Activated CD8-positive, alpha-beta T cell treated with anti-CD3 and anti-CD28 coated beads, Interleukin-2, amount 10 ng/mL, durations not matched to agents 7 days and 5 days (primary cell): ENCODE measurements at regions not wholly inside any gene's neighbourhood (a gene's known extent, or its start where the extent isn't known, plus 50 kb on each side); places are given as distances from the start of the nearest gene placed in this dataset.

ENCODE experiments used
- ATAC-seq: fragments of 150-1000 bp; cut with Tn5 transposase; one replicate; pipeline ENCODE4 v1.10.0; 2021; ENCODE audit warnings: moderate library complexity
- CTCF ChIA-PET: fragments of 350-600 bp; sonication (Branson Sonifier 250); formaldehyde crosslinking; loops from one replicate; lab custom pipeline; 2021; ENCODE audit warnings: antibody characterized with exemption; lab: Charles Lee
- POLR2A ChIA-PET: fragments of 350-600 bp; sonication (Branson Sonifier 250); formaldehyde crosslinking; loops from one replicate; lab custom pipeline; 2021; ENCODE audit warnings: antibody characterized with exemption; lab: Charles Lee
- DNase-seq: peaks from one replicate; pipeline ENCODE4 v3.0.0-alpha.2; 2020
- H3K27ac Mint-ChIP-seq: one replicate; pipeline ENCODE4 v1.8.0; 2021; ENCODE audit warnings: mild to moderate bottlenecking, mixed read lengths
- H3K27me3 Mint-ChIP-seq: one replicate; pipeline ENCODE4 v1.8.0; 2021; ENCODE audit warnings: low read depth, mixed read lengths
- H3K36me3 Mint-ChIP-seq: one replicate; pipeline ENCODE4 v1.8.0; 2021; ENCODE audit warnings: low read depth, mixed read lengths
- H3K4me1 Mint-ChIP-seq: one replicate; pipeline ENCODE4 v1.8.0; 2021; ENCODE audit warnings: low read depth, mixed read lengths
- H3K4me3 Mint-ChIP-seq: one replicate; pipeline ENCODE4 v1.8.0; 2021; ENCODE audit warnings: mild to moderate bottlenecking, mixed read lengths
- H3K9me3 Mint-ChIP-seq: one replicate; pipeline ENCODE4 v1.8.0; 2022; ENCODE audit warnings: mixed read lengths; ENCODE audit not compliant: insufficient read depth

DNA sequence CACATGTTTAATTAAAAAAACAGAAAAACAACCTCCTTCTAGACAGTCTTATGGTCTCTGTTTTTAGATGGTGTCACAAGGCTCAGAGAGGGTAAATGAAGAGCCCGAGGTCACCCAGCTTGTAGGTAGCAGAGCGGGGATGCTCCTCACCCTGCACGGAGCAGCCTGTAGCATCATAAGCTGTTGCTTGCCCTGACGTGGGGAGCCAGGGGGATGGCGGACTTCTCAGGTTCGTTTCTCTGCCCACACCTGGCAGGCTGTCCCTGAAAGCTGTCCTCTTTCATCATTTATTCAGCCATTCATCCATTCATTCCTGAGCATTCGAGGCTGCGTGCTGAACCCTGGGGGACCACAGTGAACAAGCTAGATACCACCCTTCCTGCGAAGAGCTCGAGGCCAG, 75.7 kb upstream of the KSR1 start:
- ATAC-seq (no peak), DNase-seq (no peak)
- CTCF ChIA-PET = interaction anchor here (0.7 to 6.0 kb wide), 16 partner anchors 11 to 221 kb away, joined by 3 to 69 read pairs (median 4); no protein-coding TSS in a partner anchor
- no peaks in the 10 kb centered on the region for H3K9me3 Mint-ChIP-seq
- H3K4me3 Mint-ChIP-seq = no peak overlapping the region
- H3K27me3 Mint-ChIP-seq = peaks cover 25% of the 10 kb centered on the region
- peaks cover 6% of the 10 kb centered on the region for H3K4me1 Mint-ChIP-seq
- no peak overlapping the region for H3K27ac Mint-ChIP-seq
- POLR2A ChIA-PET = no interaction called here
- no peaks in the 10 kb centered on the region for H3K36me3 Mint-ChIP-seq

DNA sequence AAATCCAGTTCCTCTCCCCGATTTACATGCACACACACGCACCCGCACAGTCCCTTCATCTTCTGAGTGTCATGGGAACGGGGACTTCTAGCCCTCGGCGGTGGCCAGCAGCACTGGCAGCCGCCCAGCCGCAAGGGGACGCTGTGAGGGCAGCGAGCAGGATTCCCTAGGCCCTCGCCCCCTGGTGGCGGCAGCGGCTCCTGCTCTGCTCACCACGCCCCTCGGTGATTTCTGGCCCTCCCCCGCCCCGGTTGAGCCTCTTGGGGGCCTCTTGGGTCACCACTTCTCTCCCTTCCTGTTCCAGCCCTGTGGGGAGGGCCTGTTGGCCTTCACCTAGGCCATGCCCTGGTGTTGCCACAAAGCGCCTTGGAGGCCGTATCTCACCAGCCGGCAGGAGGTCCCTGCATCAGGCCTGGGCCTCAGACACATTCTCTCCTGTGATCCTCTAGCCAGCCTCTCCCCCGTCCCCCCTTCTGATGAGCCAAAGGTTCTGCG, 75.2 kb upstream of the KSR1 start:
- CTCF ChIA-PET = interaction anchor here (0.7 to 6.0 kb wide), 19 partner anchors 11 to 273 kb away, joined by 3 to 69 read pairs (median 4); no protein-coding TSS in a partner anchor
- H3K9me3 Mint-ChIP-seq = no peaks in the 10 kb centered on the region
- H3K4me3 Mint-ChIP-seq = no peak overlapping the region
- DNase-seq (peak; percentile 83), ATAC-seq (peak; percentile 91)
- H3K36me3 Mint-ChIP-seq = no peaks in the 10 kb centered on the region
- H3K27ac Mint-ChIP-seq = no peak overlapping the region
- peaks cover 7% of the 10 kb centered on the region for H3K4me1 Mint-ChIP-seq
- POLR2A ChIA-PET = no interaction called here
- H3K27me3 Mint-ChIP-seq = peaks cover 22% of the 10 kb centered on the region

DNA sequence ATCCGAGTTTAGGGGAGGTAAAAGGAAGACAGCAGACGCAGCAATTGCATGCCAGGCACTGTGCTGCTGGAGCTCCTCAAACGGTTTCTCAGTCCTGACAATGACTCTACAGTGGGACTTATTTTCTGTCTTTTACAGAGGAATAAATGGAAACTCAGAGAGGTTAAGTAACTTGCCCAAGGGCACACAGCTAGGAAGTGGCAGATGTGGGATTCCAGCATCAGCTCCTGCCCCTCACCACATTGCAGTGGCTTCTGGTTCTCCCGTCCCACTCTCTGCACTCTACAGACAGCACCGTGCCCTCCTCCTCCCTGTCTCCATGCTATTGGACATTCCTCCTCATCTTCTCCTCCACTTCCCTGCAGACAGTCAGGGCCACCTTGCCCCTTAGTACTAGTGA, 74.2 kb upstream of the KSR1 start:
- Mint-ChIP-seq H3K36me3 (no peaks in the 10 kb centered on the region), H3K4me3 (no peak overlapping the region), H3K9me3 (no peaks in the 10 kb centered on the region), H3K27me3 (peaks cover 21% of the 10 kb centered on the region), H3K4me1 (peaks cover 7% of the 10 kb centered on the region), H3K27ac (no peak overlapping the region)
- DNase-seq (no peak), ATAC-seq (no peak)
- ChIA-PET POLR2A (no interaction called here), CTCF (interaction anchor here (0.7 to 6.0 kb wide), 11 partner anchors 16 to 272 kb away, joined by 3 to 69 read pairs (median 3); no protein-coding TSS in a partner anchor)

DNA sequence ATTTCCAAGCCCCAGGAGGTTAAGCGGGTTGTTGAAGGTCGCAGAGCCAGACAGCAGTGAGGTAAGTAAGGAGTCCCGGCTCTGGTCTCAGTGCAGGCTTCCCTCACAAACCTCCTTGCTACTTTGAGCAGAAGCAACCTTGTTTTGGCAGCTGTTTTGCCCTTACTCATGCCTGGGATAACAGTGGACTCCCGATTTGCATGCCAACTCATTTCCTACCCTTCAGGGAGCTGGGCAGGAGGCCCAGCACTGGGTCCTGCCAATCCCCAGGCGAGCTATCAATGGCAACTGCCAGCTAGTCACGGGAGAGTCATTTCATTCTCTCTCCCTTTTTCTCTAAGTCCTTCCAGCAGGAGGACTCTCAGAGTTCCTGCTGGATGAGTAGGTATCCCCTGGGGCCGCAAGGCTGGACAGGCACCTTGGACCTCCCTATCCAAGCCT, 72.0 kb upstream of the KSR1 start:
- H3K4me1 Mint-ChIP-seq = peaks cover 26% of the 10 kb centered on the region
- DNase-seq (no peak), ATAC-seq (no peak)
- ChIA-PET POLR2A (no interaction called here), CTCF (interaction anchor here (1.0 to 1.9 kb wide), 2 partner anchors 29 to 148 kb away, joined by 4 to 8 read pairs; no protein-coding TSS in a partner anchor)
- H3K27me3 Mint-ChIP-seq = peaks cover 9% of the 10 kb centered on the region
- H3K36me3 Mint-ChIP-seq = no peaks in the 10 kb centered on the region
- H3K9me3 Mint-ChIP-seq = no peaks in the 10 kb centered on the region
- H3K4me3 Mint-ChIP-seq = no peak overlapping the region
- no peak overlapping the region for H3K27ac Mint-ChIP-seq

DNA sequence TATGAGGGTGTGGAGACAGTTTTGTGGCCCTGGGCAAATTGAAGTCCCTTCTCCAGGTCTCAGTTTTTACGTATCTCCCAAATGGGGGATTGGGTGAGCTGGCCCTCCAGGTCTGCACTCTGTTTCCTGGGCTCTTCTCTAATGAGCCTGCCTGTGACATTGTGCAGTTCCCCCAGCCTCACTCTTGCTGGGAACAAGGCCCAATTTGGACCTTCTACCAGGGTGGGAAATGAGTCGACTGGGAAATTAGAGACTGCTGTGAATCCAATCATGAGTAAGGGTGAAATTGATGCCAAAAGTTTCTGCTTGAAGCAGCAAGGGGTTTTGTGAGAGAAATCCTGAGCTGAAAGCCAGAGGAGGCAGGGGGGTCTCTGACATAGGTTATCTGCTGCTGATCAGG, 71.5 kb upstream of the KSR1 start:
- POLR2A ChIA-PET = no interaction called here
- Mint-ChIP-seq H3K4me1 (peaks cover 30% of the 10 kb centered on the region), H3K4me3 (no peak overlapping the region), H3K27me3 (peaks cover 4% of the 10 kb centered on the region), H3K9me3 (no peaks in the 10 kb centered on the region), H3K36me3 (no peaks in the 10 kb centered on the region), H3K27ac (no peak overlapping the region)
- DNase-seq (no peak), ATAC-seq (no peak)
- CTCF ChIA-PET = interaction anchor here (1.0 to 2.3 kb wide), 3 partner anchors 29 to 215 kb away, joined by 4 to 8 read pairs (median 7); no protein-coding TSS in a partner anchor

DNA sequence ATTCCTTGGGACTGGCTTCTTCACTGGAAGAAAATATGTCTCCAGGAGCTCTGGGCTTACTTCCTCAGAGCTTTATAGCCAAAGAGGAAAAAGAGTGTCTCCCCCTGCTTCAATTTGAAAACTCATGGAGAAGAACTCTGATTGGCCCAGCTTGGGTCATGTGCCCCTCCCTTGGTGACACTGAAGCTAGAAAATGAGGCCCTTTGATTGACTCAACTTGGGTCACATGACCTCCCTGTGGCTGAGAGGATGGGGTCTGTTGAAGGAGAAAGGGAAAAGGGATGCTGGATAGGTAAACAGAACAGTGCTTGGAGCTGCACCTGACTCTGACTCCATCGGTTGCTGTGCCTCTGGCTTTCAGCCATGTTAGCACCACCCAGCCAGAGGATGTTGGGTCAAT, 70.6 kb upstream of the KSR1 start:
- Mint-ChIP-seq H3K27ac (no peak overlapping the region), H3K4me1 (peaks cover 34% of the 10 kb centered on the region), H3K27me3 (peaks cover 3% of the 10 kb centered on the region), H3K4me3 (no peak overlapping the region), H3K9me3 (no peaks in the 10 kb centered on the region), H3K36me3 (no peaks in the 10 kb centered on the region)
- DNase-seq (no peak), ATAC-seq (no peak)
- ChIA-PET CTCF (interaction anchor here (1.9 to 2.3 kb wide), 2 partner anchors 149 to 214 kb away, joined by 7 to 8 read pairs; no protein-coding TSS in a partner anchor), POLR2A (no interaction called here)

DNA sequence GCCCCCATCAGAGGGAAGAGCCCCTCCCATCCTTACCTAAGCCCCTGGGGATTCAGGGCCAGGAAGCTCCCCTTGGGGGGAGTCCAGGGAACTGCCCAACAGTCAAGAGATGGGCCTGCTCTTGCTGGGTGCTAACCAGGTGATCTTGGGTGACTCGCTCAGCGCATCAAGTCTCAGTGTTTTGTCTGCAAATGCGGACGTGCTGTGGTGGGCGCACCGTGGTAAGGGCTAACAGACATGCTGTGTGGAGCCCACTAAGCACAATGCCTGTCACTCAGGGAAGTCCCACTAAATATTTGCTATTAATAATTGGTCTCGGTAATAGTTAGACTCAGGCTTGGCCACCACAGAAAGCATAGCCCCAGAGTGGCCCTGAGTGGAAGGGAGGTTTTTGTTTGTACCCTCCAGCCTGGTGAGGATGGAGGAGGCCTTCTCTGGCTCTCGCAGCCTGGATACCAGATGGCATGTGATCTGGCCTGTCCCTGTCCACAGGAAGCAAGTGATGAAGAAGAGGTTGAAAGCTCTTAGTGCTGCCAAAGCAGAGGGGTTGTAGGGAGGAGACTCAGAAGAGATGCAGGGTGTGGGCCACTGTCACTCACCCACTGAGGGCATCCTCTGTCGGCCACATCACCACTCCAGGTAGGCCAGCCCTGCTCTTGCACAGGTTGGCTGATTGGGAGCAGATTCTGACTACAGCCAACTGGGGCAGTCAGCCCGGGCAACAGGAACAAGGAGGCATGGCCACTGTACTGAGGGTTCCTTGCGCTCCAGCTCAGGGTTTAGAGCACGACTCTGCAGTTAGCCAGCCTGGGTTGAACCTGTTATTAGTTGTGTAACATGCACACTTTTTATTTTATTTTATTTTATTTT, 69.8 kb upstream of the KSR1 start:
- H3K9me3 Mint-ChIP-seq = no peaks in the 10 kb centered on the region
- H3K4me1 Mint-ChIP-seq = peaks cover 29% of the 10 kb centered on the region
- H3K27ac Mint-ChIP-seq = no peak overlapping the region
- no peaks in the 10 kb centered on the region for H3K36me3 Mint-ChIP-seq
- DNase-seq = no peak
- ChIA-PET CTCF (interaction anchor here (2.3 kb wide), 1 partner anchor 213 kb away, joined by 7 read pairs; no protein-coding TSS in a partner anchor), POLR2A (no interaction called here)
- no peak for ATAC-seq
- no peak overlapping the region for H3K4me3 Mint-ChIP-seq
- peaks cover 4% of the 10 kb centered on the region for H3K27me3 Mint-ChIP-seq

DNA sequence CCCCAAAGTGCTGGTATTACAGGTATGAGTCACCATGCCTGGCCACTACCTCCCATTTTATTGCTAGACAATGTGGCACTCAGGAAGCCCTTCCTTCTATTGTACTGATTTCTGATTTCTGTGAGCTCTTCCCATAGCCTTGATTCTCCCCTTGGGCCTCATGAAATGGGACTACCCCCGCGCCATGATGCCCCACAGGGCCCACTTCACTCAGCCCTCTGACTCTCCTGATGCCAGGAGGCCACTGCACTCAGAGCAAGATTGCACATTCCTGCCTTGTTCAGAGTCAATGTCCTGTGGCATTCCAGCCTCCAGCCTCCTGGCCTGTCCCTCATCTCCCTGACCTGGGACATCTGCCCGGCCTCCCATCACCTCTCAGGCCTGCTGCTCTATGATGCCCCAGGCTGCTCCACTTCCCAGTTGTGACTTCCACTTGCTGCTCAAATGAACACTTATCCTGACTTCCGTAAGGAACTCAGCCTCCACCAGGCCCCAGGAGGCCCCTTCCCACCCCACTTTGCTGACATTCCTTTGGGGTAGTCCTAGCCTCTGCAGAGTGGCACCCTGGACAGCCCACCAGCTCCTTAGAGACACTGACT, 66.6 kb upstream of the KSR1 start:
- ATAC-seq (no peak), DNase-seq (no peak)
- CTCF ChIA-PET = no interaction called here
- Mint-ChIP-seq H3K27me3 (peaks cover 27% of the 10 kb centered on the region), H3K4me1 (peaks cover 29% of the 10 kb centered on the region), H3K36me3 (no peaks in the 10 kb centered on the region), H3K9me3 (peaks cover 3% of the 10 kb centered on the region), H3K4me3 (no peak overlapping the region), H3K27ac (no peak overlapping the region)
- POLR2A ChIA-PET = interaction anchor here (0.7 kb wide), 1 partner anchor 158 kb away, joined by 3 read pairs; no protein-coding TSS in a partner anchor

DNA sequence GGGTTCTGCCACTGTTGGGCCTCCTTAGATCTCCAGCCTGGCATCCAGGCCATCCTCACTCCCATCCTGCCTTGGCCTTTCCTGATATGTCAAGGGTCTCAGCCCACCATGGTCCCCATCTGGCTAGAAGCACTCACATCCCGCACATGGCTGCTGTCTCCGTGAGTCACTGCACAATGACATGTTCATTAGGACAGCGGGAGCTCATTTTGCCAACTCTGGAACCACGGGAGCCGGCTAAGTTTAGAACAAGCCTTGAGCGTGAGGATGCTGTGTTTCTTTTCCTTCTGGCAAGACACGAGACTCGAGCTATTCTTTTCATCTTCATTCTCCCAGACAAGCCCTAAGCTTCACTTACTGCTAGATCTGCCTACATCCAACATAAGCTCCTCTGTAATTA, 65.7 kb upstream of the KSR1 start:
- Mint-ChIP-seq H3K27ac (no peak overlapping the region), H3K4me1 (peaks cover 28% of the 10 kb centered on the region), H3K27me3 (peaks cover 33% of the 10 kb centered on the region), H3K36me3 (no peaks in the 10 kb centered on the region), H3K9me3 (peaks cover 8% of the 10 kb centered on the region), H3K4me3 (no peak overlapping the region)
- ChIA-PET CTCF (no interaction called here), POLR2A (no interaction called here)
- DNase-seq = no peak
- no peak for ATAC-seq

DNA sequence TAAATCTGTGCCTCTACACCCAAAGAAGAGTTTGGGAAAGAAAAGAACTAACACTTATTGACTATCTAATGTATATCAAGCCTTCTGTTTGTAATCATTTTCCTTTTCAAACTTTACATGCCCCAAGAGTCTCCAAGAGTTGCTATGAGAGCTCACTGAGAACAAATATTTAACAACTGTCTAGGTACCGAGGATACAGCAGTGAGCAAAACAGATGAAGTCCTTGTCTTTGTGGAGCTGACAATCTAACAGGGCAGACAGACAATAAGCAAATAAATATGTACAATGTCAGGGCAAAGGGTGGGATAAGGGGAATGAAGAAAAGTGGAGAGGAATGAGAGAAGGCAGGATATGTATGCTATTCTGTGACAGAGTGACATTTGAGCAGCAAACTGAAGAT, 64.8 kb upstream of the KSR1 start:
- Mint-ChIP-seq H3K9me3 (peaks cover 8% of the 10 kb centered on the region), H3K36me3 (no peaks in the 10 kb centered on the region), H3K27ac (no peak overlapping the region), H3K4me1 (peaks cover 26% of the 10 kb centered on the region), H3K4me3 (no peak overlapping the region), H3K27me3 (peaks cover 33% of the 10 kb centered on the region)
- POLR2A ChIA-PET = no interaction called here
- CTCF ChIA-PET = no interaction called here
- DNase-seq = no peak
- ATAC-seq = no peak

DNA sequence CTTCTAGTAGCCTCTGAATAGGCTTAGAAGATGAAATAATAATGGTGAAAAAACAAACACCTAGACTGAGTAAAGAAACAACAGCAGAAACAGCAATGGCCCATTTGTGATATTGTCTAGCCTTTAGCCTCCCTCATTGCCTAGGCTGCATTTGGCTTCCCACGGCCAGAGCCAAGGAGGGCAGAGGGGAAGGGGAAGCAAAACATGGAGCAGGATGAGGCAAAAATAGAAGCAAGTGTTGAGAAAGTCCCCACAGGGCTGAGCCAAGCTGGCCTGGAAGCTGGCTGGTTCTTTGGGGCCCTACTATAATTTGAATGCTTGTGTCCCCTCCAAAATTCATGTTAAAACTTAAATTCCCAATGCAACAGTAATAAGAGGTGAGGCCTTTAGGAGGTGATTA, 60.2 kb upstream of the KSR1 start:
- Mint-ChIP-seq H3K36me3 (no peaks in the 10 kb centered on the region), H3K9me3 (peaks cover 8% of the 10 kb centered on the region), H3K4me1 (no peaks in the 10 kb centered on the region), H3K27ac (no peak overlapping the region), H3K4me3 (no peak overlapping the region), H3K27me3 (peaks cover 39% of the 10 kb centered on the region)
- ATAC-seq (no peak), DNase-seq (no peak)
- ChIA-PET POLR2A (no interaction called here), CTCF (no interaction called here)

DNA sequence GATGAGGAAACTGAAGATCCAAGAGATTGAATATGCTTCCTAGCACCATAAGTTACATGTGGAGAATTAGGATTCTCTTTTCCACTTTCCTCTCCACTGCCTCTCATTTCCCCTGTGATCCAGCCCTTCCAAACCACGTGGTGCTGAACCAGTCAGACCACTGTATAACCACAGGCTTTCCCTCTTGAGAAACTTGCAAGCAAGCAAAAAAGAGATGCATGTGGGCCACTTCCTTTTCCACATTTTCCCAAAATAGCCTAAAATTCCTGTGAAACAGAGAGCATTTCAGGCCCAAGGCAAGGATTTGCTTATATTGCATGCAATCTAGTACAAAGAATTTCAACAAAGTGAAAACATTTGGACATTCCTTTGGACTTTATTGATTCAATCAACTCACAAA, 59.3 kb upstream of the KSR1 start:
- no peaks in the 10 kb centered on the region for H3K36me3 Mint-ChIP-seq
- peaks cover 36% of the 10 kb centered on the region for H3K27me3 Mint-ChIP-seq
- CTCF ChIA-PET = no interaction called here
- H3K27ac Mint-ChIP-seq = no peak overlapping the region
- peaks cover 8% of the 10 kb centered on the region for H3K9me3 Mint-ChIP-seq
- no peak overlapping the region for H3K4me3 Mint-ChIP-seq
- DNase-seq (no peak), ATAC-seq (no peak)
- POLR2A ChIA-PET = no interaction called here
- no peaks in the 10 kb centered on the region for H3K4me1 Mint-ChIP-seq
